SK-N-SH (cell line): ENCODE measurements at regions not wholly inside any gene's neighbourhood (a gene's known extent, or its start where the extent isn't known, plus 50 kb on each side); places are given as distances from the start of the nearest gene placed in this dataset.

ENCODE experiments used
- CTCF ChIA-PET: fragments of 300-600, 350-600 bp; formaldehyde crosslinking; extraction: SDS; loops from one replicate; lab custom pipeline; 2021; lab: Yijun Ruan, JAX
- POLR2A ChIA-PET: fragments of 350-600 bp; sonication (Branson Sonifier 250); formaldehyde crosslinking; extraction: SDS; loops from one replicate; lab custom pipeline; 2020; ENCODE audit warnings: antibody characterized with exemption, inconsistent platforms; lab: Yijun Ruan, JAX
- DNase-seq: peaks from one replicate; pipeline ENCODE4 v3.0.0; 2012
- H2AFZ ChIP-seq: fragments of 200-600 bp; sonication (generic); 2 replicates; pipeline ENCODE4 v1.8.1; 2016; ENCODE audit warnings: antibody characterized with exemption, mild to moderate bottlenecking, low read depth
- H3F3A ChIP-seq: fragments of 200-600 bp; sonication (generic); replicated peaks from 2 replicates; pipeline ENCODE3; 2016; ENCODE audit warnings: antibody characterized with exemption, mild to moderate bottlenecking; ENCODE audit not compliant: insufficient read depth
- H3K27ac ChIP-seq, 2 experiments: fragments of 200-500 bp in 1 of 2; fragments of 200-600 bp in 1 of 2; sonication (Bioruptor generic) in 1 of 2; sonication (generic), shearing (Covaris generic) in 1 of 2; 2 replicates each; pipeline versions ENCODE4 v1.5.1 to v1.6.1; 2014 to 2016; ENCODE audit warnings: low read depth in 2 of 2, inconsistent platforms in 1 of 2, low read length in 1 of 2, mild to moderate bottlenecking in 1 of 2, mixed read lengths in 1 of 2
- H3K27me3 ChIP-seq: fragments of 200-600 bp; sonication (generic), shearing (Covaris generic); 2 replicates; pipeline ENCODE4 v1.6.1; 2016; ENCODE audit warnings: mixed run types; ENCODE audit not compliant: insufficient read depth
- H3K36me3 ChIP-seq, 2 experiments: fragments of 200-500 bp in 1 of 2; fragments of 200-600 bp in 1 of 2; sonication (Bioruptor generic) in 1 of 2; sonication (generic) in 1 of 2; replicated peaks in 1 of 2; 2 replicates each; pipeline versions ENCODE3 to v1.5.1; 2014 to 2016; ENCODE audit warnings: low read length in 1 of 2, mild to moderate bottlenecking in 1 of 2; ENCODE audit not compliant: insufficient read depth in 2 of 2, control insufficient read depth in 1 of 2
- H3K4me1 ChIP-seq, 2 experiments: fragments of 200-500 bp in 1 of 2; fragments of 200-600 bp in 1 of 2; sonication (Bioruptor generic) in 1 of 2; sonication (generic), shearing (Covaris generic) in 1 of 2; 2 replicates each; pipeline versions ENCODE4 v1.5.1 to v1.6.1; 2014 to 2016; ENCODE audit warnings: low read depth in 1 of 2, low read length in 1 of 2, mixed run types in 1 of 2; ENCODE audit not compliant: insufficient read depth in 2 of 2, control insufficient read depth in 1 of 2
- H3K4me2 ChIP-seq: fragments of 200-600 bp; sonication (generic), shearing (Covaris generic); 2 replicates; pipeline ENCODE4 v1.6.1; 2017; ENCODE audit warnings: mixed run types
- H3K4me3 ChIP-seq, 2 experiments: fragments of 200-500 bp in 1 of 2; fragments of 200-600 bp in 1 of 2; sonication (Bioruptor generic) in 1 of 2; sonication (generic), shearing (Covaris generic) in 1 of 2; 2 replicates each; pipeline versions ENCODE4 v1.5.1 to v1.8.1; 2014 to 2016; ENCODE audit warnings: low read depth in 2 of 2, inconsistent platforms in 1 of 2, low read length in 1 of 2, mild to moderate bottlenecking in 1 of 2, mixed read lengths in 1 of 2, moderate library complexity in 1 of 2
- H3K79me2 ChIP-seq: fragments of 200-600 bp; sonication (generic); 2 replicates; pipeline ENCODE4 v1.8.1; 2017; ENCODE audit warnings: mild to moderate bottlenecking; ENCODE audit not compliant: insufficient read depth
- H3K9ac ChIP-seq: fragments of 200-600 bp; sonication (generic); 2 replicates; pipeline ENCODE4 v1.6.1; 2017; ENCODE audit warnings: mixed run types
- H3K9me2 ChIP-seq: fragments of 200-600 bp; sonication (generic); 2 replicates; pipeline ENCODE4 v1.6.1; 2017; ENCODE audit warnings: mixed run types
- H3K9me3 ChIP-seq: fragments of 200-600 bp; sonication (generic); 2 replicates; pipeline ENCODE4 v1.6.1; 2017; ENCODE audit warnings: mixed run types, mild to moderate bottlenecking, moderate library complexity
- H4K20me1 ChIP-seq: fragments of 200-600 bp; sonication (generic); 2 replicates; pipeline ENCODE4 v1.6.1; 2017; ENCODE audit warnings: mild to moderate bottlenecking, mixed run types; ENCODE audit not compliant: insufficient read depth
- CHD2 ChIP-seq: fragments of 150-350 bp; IDR thresholded peaks from 2 replicates; pipeline ENCODE4 v1.6.1; 2018; ENCODE audit warnings: low read length; ENCODE audit not compliant: partially characterized antibody
- ELF1 ChIP-seq: IDR thresholded peaks from 2 replicates; pipeline ENCODE4 v1.4.0; 2012
- EP300 ChIP-seq, 2 experiments: IDR thresholded peaks; 2 replicates each; pipeline versions ENCODE4 v1.4.0 to v1.6.1; 2012; ENCODE audit warnings: borderline replicate concordance in 1 of 2, low read depth in 1 of 2, low read length in 1 of 2
- FOSL2 ChIP-seq: IDR thresholded peaks from 2 replicates; pipeline ENCODE4 v1.4.0; 2012; ENCODE audit warnings: low read depth, mild to moderate bottlenecking, moderate library complexity, borderline replicate concordance
- GABPA ChIP-seq: IDR thresholded peaks from 2 replicates; pipeline ENCODE4 v1.4.0; 2012; ENCODE audit warnings: low read depth, mild to moderate bottlenecking
- GATA2 ChIP-seq: sonication (generic); formaldehyde crosslinking; IDR thresholded peaks from 2 replicates; pipeline ENCODE4 v1.5.0; 2020; ENCODE audit warnings: mild to moderate bottlenecking, missing genetic modification reagents
- JUND ChIP-seq: IDR thresholded peaks from 2 replicates; pipeline ENCODE4 v1.4.0; 2012
- NFIC ChIP-seq: IDR thresholded peaks from 2 replicates; pipeline ENCODE4 v1.4.0; 2012; ENCODE audit warnings: borderline replicate concordance
- POLR2AphosphoS5 ChIP-seq: IDR thresholded peaks from 2 replicates; pipeline ENCODE4 v1.6.1; 2012; ENCODE audit warnings: low read depth, low read length
- RAD21 ChIP-seq: IDR thresholded peaks from 2 replicates; pipeline ENCODE4 v1.6.1; 2012; ENCODE audit warnings: mild to moderate bottlenecking, low read length
- REST ChIP-seq: IDR thresholded peaks from 2 replicates; pipeline ENCODE4 v1.6.1; 2012; ENCODE audit warnings: mild to moderate bottlenecking, low read depth, low read length, moderate library complexity
- SIN3A ChIP-seq: IDR thresholded peaks from 2 replicates; pipeline ENCODE4 v1.6.1; 2012; ENCODE audit warnings: low read depth, mild to moderate bottlenecking, low read length, moderate library complexity, borderline replicate concordance
- SMC3 ChIP-seq: IDR thresholded peaks from 2 replicates; pipeline ENCODE4 v1.6.1; 2012; ENCODE audit warnings: low read depth, low read length, improper control_type of control experiment
- TAF1 ChIP-seq: IDR thresholded peaks from 2 replicates; pipeline ENCODE4 v1.6.1; 2012; ENCODE audit warnings: low read depth, mild to moderate bottlenecking, low read length, moderate library complexity, borderline replicate concordance
- TCF12 ChIP-seq: IDR thresholded peaks from 2 replicates; pipeline ENCODE4 v1.4.0; 2012
- TEAD4 ChIP-seq: IDR thresholded peaks from 2 replicates; pipeline ENCODE4 v1.4.0; 2012; ENCODE audit warnings: mild to moderate bottlenecking, borderline replicate concordance; ENCODE audit not compliant: insufficient read depth
- USF2 ChIP-seq: fragments of 150-350 bp; IDR thresholded peaks from 2 replicates; pipeline ENCODE4 v1.6.1; 2017; ENCODE audit warnings: antibody characterized with exemption, low read length, low read depth, borderline replicate concordance
- YY1 ChIP-seq: IDR thresholded peaks from 2 replicates; pipeline ENCODE4 v1.4.0; 2012; ENCODE audit warnings: low read depth, mild to moderate bottlenecking
- WGBS: methylation state at CpG from one replicate; pipeline ENCODE4 v1.1.6; 2017; ENCODE audit warnings: low lambda C conversion rate; 5-methylcytosine and 5-hydroxymethylcytosine counted together
- TF ChIP-seq, protein P1 (sequence below): fragments of 150-350 bp; IDR thresholded peaks from 2 replicates; pipeline ENCODE4 v1.6.1; 2016; ENCODE audit warnings: mild to moderate bottlenecking, low read depth, low read length
- TF ChIP-seq, protein P2 (sequence below): IDR thresholded peaks from 2 replicates; pipeline ENCODE4 v1.4.0; 2012; ENCODE audit warnings: low read depth, borderline replicate concordance
- TF ChIP-seq, protein P3 (sequence below): IDR thresholded peaks from 2 replicates; pipeline ENCODE4 v1.4.0; 2012; ENCODE audit warnings: low read depth

- no peak for TF ChIP-seq REST
- TF ChIP-seq CHD2, result no peak
- no peak for TF ChIP-seq ELF1
- TF ChIP-seq YY1, result no peak
- no peak for TF ChIP-seq RAD21
- no peak for TF ChIP-seq NFIC
- TF ChIP-seq GATA2 (CRISPR knock-in tag), result no peak
- no peak for TF ChIP-seq TCF12
- TF ChIP-seq, protein P1, sequence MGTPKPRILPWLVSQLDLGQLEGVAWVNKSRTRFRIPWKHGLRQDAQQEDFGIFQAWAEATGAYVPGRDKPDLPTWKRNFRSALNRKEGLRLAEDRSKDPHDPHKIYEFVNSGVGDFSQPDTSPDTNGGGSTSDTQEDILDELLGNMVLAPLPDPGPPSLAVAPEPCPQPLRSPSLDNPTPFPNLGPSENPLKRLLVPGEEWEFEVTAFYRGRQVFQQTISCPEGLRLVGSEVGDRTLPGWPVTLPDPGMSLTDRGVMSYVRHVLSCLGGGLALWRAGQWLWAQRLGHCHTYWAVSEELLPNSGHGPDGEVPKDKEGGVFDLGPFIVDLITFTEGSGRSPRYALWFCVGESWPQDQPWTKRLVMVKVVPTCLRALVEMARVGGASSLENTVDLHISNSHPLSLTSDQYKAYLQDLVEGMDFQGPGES, result no peak
- no peak for TF ChIP-seq TAF1
- TF ChIP-seq POLR2AphosphoS5, result no peak
- no peaks in the 10 kb centered on the region for H4K20me1 ChIP-seq
- H3K4me2 ChIP-seq, result no peak overlapping the region
- H3K9me3 ChIP-seq, result no peaks in the 10 kb centered on the region
- no peak overlapping the region for H3K9ac ChIP-seq
- H3K79me2 ChIP-seq, result no peaks in the 10 kb centered on the region
- no peaks in the 10 kb centered on the region for H3K27me3 ChIP-seq
- no peak overlapping the region for H2AFZ ChIP-seq
- H3K27ac ChIP-seq, result no peak overlapping the region
- no peaks in the 10 kb centered on the region for H3F3A ChIP-seq
- no peak for DNase-seq
- H3K36me3 ChIP-seq, result no peaks in the 10 kb centered on the region
- 6% methylated on average over 2 of the region's 2 CpGs for WGBS
- H3K4me1 ChIP-seq, result no peaks in the 10 kb centered on the region
- H3K4me3 ChIP-seq, result no peak overlapping the region
- H3K9me2 ChIP-seq, result no peaks in the 10 kb centered on the region
- CTCF ChIA-PET, result no interaction called here
- POLR2A ChIA-PET, result no interaction called here
Measured at GRCh38 chr20:16205507-16205906, 367.7 kb downstream of the KIF16B start.

GRCh38 chr20:16203096-16203495 lies 370.2 kb downstream of the KIF16B start:
- no peak overlapping the region for H2AFZ ChIP-seq
- no peaks in the 10 kb centered on the region for H3K79me2 ChIP-seq
- no peak overlapping the region for H3K4me2 ChIP-seq
- H3F3A ChIP-seq, result no peaks in the 10 kb centered on the region
- H3K27me3 ChIP-seq, result no peaks in the 10 kb centered on the region
- H3K9me3 ChIP-seq, result no peaks in the 10 kb centered on the region
- no peaks in the 10 kb centered on the region for H3K36me3 ChIP-seq
- DNase-seq, result no peak
- H3K4me1 ChIP-seq, result no peaks in the 10 kb centered on the region
- H4K20me1 ChIP-seq, result no peaks in the 10 kb centered on the region
- no peak overlapping the region for H3K9ac ChIP-seq
- no peaks in the 10 kb centered on the region for H3K9me2 ChIP-seq
- no peak overlapping the region for H3K27ac ChIP-seq
- POLR2A ChIA-PET, result no interaction called here
- H3K4me3 ChIP-seq, result no peak overlapping the region
- CTCF ChIA-PET, result no interaction called here
- TF ChIP-seq NFIC (no peak), JUND (no peak), GABPA (no peak), ELF1 (no peak), YY1 (no peak), TAF1 (no peak), SMC3 (no peak), SIN3A (no peak), FOSL2 (no peak), EP300 (IDR thresholded peaks at IDR 0.05; ENCODE audit: borderline replicate concordance in 1 of 2, low read depth in 1 of 2, low read length in 1 of 2) (no peak), TEAD4 (no peak), USF2 (no peak)
- TF ChIP-seq, protein P1, result no peak
- TF ChIP-seq, protein P2, sequence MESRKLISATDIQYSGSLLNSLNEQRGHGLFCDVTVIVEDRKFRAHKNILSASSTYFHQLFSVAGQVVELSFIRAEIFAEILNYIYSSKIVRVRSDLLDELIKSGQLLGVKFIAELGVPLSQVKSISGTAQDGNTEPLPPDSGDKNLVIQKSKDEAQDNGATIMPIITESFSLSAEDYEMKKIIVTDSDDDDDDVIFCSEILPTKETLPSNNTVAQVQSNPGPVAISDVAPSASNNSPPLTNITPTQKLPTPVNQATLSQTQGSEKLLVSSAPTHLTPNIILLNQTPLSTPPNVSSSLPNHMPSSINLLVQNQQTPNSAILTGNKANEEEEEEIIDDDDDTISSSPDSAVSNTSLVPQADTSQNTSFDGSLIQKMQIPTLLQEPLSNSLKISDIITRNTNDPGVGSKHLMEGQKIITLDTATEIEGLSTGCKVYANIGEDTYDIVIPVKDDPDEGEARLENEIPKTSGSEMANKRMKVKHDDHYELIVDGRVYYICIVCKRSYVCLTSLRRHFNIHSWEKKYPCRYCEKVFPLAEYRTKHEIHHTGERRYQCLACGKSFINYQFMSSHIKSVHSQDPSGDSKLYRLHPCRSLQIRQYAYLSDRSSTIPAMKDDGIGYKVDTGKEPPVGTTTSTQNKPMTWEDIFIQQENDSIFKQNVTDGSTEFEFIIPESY, result no peak
- TF ChIP-seq, protein P3, sequence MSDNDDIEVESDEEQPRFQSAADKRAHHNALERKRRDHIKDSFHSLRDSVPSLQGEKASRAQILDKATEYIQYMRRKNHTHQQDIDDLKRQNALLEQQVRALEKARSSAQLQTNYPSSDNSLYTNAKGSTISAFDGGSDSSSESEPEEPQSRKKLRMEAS, result no peak
